ENCODE measurements at regions not wholly inside any gene's neighbourhood (a gene's known extent, or its start where the extent isn't known, plus 50 kb on each side); places are given as distances from the start of the nearest gene placed in this dataset.
A peak's percentile ranks its signal among the peaks of the same experiment; 100 is the strongest.

DNA sequence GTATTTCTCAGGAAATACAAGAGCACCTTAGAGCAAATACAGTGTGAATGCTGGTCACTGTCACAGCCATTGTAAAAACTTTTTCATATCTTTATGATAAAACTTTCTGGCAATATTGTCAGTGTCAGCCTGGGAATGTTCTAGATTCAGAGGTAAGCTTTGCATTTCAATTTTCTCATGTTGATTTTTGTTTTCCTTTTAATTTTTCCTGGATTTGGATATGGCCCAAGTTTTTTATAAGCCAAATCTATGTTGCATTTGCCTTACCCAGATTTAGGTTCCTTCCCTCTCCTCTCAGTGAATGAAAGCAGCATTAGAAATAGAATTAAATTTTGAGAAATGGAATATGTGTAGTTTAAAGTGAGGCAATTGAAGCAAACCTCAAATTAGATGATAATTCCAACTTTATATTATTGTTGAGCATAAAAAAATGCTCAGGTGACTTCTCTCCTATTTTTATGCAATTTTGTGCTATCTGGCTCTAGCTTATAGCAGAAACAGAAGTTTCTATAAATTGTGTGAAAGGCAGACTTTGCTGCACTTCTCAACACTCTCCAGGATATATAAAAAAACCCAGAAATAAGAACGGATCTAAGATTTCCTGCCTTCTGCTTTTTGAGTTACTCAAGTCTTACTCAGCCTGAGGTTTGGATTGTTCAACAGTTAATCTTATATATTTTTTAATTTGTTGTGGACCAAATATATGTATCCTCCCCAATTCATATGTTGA, 368.2 kb upstream of the PRICKLE1 start:
- DNase-seq = no peak

DNA sequence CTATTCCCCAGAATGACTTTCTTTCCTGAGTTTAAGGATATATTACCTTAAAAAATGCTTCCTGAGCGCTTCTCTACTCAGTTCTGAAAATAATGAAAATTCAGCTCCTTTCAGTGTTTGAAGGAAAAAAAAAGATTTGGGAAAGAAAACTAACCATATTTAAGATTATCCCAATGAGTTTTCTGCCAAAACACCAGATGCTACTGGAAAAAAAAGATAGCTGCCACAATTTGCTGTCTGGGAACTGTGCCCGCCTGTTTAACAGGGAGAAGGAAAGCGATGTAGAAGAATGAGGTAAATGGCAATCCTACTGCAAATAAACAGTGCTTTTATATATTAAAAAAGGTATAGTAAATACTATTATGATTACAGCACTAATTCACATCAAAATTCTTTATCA, 367.6 kb upstream of the PRICKLE1 start:
- peak; percentile 49 for DNase-seq

DNA sequence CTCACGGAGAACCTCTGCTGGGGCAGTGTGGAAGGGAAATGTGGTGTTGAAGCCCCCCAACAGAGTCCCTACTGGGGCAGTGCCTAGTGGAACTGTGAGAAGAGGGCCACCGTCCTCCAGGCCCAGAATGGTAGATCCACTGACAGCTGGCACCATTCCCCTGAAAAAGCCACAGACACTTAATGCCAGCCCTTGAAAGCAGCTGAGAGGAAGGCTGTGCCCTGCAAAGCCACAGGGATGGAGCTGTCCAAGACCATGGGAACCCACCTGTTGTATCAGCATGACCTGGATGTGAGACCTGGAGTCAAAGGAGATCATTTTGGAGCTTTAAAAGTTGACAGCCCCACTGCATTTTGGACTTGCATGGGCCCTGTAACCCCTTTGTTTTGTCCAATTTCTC, 363.5 kb upstream of the PRICKLE1 start:
- DNase-seq = no peak

DNA sequence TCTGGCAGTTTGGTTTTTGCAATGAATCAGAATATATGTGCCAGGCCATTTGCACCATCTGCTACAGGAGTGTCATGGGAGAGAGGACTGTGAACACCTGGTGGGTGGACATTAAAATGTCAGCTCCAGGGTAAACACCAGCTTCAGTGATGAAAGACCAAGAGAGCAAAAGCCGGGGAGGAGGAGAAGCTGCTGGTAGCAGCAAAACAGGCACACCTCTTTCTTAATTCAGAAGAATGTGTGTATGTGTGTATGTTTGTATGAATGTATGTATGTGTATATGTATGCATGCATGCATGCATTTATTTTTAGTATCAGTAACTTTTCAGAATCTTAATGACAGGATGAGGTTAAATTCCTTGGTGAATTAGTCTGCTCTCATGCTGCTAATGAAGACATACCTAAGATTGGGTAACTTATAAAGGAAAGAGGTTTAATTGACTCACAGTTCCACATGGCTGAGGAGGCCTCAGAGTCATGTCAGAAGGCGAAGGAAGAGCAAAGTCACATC, 357.4 kb upstream of the PRICKLE1 start:
- DNase-seq = no peak

DNA sequence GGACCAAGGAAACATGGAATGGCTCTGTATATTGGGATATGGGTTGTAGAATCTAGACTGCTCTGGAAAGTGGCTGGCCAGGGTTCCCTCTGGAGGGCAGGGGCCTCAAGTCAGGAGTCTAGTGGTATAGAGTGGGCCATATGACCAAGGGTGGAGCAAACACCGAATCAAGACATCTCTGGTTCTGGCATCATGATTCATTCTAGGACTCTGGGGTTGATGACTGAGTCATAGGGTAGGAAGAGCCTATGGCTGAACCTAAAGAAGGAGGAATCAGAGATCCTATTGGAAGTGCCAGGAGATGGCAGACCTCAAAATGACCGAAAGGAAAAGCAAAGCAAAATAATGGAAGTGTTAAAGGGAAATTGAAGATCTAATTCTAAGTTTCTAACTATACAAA, 356.4 kb upstream of the PRICKLE1 start:
- no peak for DNase-seq

DNA sequence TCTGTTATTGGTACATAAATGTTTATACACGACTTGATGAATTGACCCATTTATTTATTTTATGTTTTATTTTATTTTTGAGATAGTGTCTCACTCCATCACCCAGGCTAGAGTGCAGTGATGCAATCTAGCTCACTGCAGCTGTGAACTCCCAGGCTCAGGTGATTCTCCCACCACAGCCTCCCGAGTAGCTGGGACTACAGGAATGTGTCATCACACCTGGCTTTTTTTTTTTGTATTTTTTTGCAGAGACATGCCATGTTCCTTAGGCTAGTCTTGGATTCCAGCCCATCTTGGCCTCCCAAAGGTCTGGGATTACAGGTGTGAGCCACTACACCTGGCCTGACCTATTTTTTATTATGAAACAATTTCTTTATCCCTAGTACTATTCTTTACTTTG, 355.0 kb upstream of the PRICKLE1 start:
- DNase-seq = no peak

DNA sequence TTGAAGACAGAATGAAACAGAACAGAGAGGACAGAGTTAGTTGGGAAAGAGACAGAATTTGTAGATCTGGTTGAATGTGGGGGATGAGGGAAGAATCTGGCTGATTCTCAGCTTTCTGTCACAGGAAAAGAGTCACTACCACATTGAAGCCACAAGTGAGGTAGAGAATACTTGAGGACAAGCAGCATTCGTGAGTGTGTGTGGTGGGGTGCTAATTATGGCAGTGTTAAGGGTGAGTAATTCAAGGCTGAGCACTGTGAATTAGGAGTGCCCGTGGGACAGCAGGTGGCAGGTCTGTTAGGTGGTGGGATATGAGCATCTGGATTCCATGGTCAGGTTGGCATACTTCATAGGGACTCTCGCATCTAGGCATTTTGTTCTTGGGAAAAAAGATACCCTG, 347.4 kb upstream of the PRICKLE1 start:
- no peak for DNase-seq

DNA sequence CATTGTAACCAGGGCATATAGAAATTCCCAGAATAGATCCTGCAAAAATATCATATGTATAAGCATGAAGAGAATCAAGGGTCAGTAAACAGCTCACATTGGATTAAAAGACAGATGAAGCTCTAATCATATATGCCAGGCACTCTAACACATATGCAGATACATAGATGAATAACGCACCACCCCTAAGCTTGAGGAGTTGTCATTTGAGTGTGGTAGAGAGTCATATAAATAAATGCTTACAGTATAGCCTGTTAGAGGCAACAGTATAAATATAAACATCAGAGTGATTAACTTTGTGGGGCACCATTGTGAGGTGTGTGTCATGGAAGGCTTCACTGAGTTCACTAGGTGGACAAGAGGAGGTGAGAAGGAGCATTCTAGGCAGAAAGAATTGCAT, 346.7 kb upstream of the PRICKLE1 start:
- no peak for DNase-seq

DNA sequence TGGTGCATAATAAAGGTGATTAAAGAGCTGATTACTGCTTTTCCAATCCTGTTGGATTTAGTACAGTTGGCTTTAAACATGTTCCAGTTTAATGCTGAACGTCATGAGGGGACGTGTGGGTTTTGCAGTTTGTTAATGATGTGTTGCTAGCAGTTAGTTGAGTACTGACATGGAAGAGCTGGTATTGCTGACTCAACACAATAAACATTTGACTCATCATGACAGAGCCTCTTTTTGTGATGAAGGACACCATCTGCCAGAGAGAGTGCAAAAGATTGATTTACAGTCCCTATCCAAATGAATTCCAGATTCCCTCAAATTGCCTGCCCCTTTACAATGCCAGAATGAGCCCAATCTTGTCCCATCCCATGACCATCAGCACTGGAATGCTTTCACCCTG, 346.2 kb upstream of the PRICKLE1 start:
- DNase-seq = no peak

DNA sequence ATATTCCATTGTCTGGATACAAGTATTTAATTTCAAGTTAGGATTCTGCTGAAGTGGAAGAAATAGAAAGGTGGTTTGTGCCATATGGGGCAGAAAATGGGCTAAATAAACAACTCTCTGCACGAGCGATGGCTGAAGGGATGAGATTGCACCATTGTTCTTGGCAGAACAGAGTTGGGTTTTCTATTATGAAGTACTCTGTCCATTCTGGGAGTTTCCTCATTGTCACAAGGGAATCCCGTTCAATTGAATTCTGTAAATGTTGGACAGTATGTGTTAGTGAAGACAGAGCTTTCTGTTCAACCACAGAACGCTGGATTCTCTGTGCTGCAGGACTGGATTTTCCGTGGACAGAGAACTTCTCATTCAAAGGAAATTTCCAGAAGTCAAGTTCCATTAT, 345.5 kb upstream of the PRICKLE1 start:
- DNase-seq = no peak

DNA sequence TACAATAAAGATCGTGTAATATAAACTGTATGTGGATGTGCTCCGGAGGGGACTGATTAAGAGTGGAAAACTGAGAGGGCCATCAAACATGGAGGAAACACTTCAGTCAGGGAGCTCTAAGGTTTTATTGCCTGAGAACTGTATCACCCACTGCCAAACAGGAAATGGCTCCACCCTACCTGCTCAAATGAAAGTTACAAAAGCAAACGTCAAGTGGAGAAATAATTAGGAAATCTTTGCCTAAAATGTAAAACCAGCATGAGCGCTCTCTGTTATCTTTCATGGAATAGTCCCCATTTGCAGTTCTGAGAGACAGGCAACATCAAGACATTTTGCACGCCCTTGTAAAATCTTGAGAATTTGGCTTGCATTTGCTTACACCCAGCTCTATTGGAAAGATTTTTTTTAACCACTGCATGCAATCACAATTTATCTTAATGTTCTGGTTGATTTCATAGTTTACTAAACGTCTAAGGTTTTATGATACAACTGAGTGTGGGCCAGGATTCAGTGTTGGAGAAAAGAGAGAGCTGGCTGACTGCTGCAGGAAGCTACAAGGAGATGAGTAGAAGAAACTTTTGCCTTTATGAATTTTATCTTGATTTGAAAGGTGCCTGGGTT, 344.0 kb upstream of the PRICKLE1 start:
- no peak for DNase-seq

DNA sequence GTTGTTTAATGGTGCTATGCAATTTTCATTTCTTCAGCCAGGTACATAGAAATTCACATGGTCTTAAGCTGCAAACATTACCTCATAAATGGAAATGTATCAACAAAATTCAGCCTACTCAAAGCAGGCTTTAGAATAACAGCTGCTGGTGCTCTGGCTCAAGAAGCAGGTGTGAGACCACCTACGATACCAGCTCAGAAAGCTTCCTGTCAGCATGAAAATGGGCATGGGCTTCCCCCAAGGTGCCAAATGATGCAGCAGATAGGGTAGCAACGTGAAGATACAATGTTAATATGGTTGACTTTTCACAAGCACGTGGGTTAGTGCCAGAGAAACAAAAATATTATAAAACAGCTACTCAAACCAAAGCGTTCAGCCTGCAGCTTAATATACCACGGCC, 343.4 kb upstream of the PRICKLE1 start:
- no peak for DNase-seq

DNA sequence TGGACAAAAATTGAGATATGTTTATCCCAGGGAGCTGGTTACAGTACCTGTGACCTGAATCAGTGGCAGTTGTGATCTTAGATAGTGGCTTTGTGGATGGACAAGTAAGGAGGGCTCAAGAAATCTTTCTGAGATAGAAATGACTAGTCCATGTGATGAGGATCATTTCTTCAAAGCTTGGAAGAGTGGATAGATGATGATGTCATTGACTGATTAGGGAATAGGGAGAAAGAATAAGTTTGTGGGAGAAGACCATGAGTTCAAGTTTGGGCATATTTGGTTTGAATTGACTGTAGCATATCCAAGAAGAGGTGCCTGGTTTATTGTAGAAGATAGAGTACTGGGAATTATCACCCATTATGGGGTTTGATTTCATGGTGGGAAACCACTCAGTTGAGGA, 336.7 kb upstream of the PRICKLE1 start:
- no peak for DNase-seq

DNA sequence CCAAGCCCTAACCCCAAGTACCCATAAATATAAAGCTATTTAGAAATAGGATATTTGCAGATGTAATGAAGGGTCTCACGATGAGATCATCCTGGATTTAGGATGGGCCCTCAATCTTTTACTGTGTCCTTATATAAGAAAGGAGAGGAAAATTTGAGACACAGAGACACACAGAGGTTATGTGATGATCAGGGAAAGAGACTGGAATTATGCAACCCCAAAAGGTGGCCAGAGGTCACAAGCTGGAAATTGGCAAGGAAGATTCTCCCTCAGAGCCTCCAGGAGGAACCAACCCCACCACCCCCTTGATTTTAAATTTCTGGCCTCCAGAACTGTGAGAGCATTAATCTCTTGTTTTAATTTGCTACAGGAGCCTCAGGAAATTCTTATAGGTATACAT, 334.9 kb upstream of the PRICKLE1 start:
- no peak for DNase-seq

DNA sequence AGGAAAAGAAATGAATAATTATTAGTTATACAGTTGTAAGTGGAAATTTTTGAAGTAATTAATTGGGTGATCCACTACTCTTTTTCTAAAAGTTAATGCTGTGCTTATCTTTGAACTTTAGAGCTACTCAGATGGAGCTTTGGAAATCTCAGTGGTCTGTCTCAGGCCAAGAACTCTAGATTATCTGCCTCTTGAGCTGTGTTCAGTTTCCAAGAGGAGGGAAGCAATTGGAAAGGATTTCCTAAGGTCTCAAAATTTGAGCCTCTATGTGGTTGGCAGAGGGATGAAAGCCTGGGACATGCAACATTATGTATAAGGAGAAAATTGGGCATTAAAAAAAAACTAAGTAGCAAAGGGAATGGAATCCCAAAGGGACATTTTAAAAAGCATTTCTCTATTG, 334.0 kb upstream of the PRICKLE1 start:
- no peak for DNase-seq

DNA sequence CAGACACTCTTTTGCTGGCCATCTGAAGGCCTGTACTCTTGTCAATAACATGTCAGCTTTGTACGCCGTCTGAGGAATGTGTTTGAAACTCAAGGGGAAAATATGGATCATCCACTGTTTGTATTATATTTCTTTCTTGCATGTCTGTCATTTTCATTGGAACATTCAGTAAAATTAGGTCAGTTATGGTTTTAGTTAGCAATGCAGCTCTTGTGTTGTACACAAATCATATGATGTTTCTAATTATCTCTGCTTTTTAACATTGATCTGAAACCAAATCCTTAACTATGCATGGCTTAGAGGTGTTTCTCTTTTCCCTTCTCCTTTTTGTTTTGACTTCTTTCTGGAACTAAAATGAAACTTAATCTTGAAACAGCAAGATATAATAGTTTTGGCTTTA, 333.6 kb upstream of the PRICKLE1 start:
- DNase-seq = no peak

DNA sequence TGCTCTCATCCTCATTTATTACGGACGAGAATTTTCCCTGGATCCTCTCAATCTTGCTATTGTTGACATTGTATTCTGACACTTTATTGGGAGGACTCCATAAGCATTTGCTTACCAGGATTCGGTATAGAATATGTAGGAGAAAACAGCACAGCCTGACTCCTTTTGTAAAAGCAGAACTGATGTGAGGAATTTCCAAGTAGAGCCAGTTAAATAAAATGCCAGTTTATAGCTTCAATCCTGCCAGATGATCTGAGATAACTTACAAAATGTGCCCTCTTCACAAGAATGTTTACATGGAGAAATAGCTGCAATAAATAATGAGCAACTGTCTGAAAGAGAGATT, 332.9 kb upstream of the PRICKLE1 start:
- no peak for DNase-seq

DNA sequence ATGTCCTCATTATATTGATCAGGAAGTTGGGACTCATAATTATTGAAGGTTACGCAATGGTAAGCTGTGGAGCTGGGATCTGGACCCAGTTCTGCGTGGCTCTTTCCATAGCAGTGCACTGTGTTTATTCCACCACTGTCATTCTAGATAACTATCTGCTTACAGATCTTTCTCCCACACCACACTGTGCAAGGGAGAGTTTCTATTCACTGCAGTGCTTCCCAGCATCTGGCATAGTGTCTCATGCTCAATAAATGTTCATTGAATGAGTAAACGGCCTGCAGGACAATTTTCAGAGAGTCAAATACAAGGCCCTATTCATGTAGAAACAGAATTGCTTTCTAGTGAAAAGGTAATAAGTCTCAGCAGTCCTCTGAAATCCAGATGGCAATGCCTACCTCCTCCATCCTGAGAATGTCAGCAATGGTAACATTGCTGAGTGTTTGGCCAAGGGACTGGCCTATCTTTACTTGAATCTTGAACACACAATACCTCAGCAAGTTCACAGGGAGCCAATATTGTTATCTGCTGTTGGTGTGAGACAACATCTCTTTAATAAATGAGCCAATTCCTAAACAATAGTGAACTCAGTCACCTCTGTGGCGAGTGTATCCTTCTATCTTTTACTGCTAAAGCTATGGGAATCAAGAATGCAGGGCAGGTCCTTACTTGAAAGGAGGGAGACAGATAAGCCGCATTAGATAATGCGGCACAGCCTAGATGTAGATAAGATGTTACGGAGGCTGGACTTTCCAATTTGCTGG, 332.4 kb upstream of the PRICKLE1 start:
- DNase-seq = no peak

DNA sequence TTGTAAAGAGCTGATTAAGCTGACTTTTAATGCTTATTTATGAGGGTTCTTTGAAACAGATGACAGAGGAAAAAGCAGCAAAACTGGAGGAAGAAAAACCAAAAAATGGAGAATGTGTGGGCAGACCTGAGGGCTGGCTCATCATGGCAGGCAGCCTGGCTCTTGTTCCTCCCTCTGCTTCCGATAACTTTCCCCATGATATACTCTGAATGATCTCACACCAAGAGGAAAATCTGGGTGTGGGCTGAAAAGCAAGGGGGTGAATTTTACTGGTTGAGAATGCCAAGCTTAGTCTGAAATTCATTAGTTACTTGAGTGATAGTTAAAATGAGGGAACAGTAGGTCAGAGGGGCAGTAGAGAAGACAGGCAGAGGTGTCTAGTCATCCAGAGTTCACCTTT, 330.1 kb upstream of the PRICKLE1 start:
- DNase-seq = no peak

DNA sequence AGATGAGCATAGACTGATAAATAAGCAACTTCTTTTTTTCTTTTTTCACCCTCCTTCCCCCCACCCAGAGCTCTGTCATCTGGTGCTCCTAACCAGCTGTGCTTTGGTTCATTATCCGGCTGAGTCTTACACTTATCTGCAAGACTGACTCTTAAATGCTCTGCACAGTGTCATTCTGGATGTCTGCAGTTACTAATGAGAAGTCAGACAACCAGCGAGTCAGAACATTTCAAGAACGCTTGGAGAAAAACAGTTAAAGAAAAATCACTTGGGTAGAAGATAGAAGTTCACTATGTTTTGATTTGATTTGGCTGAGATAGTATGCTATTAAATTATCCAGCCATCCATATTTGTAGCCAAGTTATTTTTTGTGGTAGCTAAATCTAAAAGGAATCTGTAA, 328.9 kb upstream of the PRICKLE1 start:
- DNase-seq = no peak

DNA sequence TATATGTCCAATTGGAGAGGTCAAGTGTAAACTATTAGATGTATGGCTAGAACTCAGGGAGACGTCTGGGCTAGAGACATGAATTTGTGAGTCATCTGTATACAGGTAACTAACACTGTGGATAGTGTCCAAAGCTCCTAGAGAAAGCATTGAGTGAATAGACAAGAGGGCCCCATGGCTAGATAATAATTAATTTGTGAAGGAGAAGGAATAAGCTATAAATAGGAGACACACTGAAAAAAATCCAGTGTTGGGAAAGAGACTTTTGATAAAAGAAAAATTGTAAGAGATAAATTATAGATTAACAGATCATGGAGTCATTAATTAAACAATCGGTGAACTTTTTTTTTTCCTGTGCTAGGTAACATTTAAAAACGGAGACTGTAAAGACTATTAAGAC, 326.6 kb upstream of the PRICKLE1 start:
- no peak for DNase-seq

DNA sequence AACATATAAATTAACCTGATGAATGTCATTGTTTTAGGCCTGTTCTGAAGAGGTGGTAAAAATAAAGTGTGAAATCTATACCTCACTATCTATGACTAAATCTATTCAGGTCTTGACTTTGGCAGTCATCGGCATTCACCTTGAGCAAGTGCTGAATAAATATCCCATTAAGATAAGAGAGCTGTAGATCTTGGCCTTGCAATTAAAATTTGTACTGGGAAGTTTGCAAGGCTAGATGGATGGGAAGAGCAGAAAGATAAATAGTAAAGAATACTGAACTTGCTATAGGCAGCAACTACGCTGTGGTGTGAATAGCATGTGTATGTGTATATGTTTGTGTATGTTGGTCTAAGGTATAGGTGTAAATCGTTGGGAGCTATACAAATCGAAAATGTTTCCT, 325.9 kb upstream of the PRICKLE1 start:
- no peak for DNase-seq

DNA sequence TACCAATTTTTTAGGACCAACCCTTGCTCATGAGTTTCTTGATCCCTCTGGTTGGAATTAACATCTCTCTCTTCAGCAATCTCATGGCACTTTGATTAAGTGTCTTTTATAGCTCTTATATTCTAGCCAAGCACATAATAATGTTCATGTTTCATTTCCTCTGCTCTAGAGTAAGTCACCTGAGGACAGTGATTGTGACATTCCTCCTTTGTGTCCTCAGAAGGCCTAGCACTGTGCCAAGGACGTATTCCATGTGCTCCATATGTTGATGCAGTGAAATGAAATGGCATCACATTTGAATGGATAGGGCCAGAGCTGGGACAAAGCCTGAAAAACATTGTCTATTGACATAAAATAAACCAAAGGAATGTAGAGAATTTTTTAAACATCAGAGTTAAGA, 322.8 kb upstream of the PRICKLE1 start:
- DNase-seq = no peak

DNA sequence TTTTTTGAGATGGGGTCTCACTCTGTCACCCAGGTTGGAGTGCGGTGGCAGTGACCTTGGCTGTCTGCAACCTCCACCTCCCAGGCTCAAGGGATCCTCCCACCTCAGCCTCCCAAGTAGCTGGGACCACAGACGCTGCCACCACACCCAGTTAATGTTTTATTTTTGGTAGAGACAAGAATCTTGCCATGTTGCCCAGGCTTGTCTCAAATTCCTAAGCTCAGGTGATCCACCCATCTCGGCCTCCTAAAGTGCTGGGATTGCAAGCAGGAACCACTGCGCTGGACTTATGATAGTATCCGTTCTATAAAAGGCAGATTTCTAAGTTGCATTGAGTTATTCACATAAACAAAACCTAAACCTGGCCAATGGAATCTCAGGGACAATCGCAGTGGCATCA, 321.1 kb upstream of the PRICKLE1 start:
- no peak for DNase-seq
